Mesodermal cell (in vitro differentiated cells): ENCODE measurements at regions not wholly inside any gene's neighbourhood (a gene's known extent, or its start where the extent isn't known, plus 50 kb on each side); places are given as distances from the start of the nearest gene placed in this dataset.
"Not testable (repeated sequence)": the region's sequence is repeated elsewhere in the genome, so short reads cannot be mapped to it uniquely, and the experiment has no call there.

ENCODE experiments used
- H3K27ac ChIP-seq: 2 replicates; pipeline ENCODE4 v1.7.0; 2013; ENCODE audit warnings: mild to moderate bottlenecking, low read depth, low read length, moderate library complexity; ENCODE audit not compliant: severe bottlenecking
- H3K36me3 ChIP-seq: 2 replicates; pipeline ENCODE4 v1.7.1; 2013; ENCODE audit warnings: mild to moderate bottlenecking, low read length, moderate library complexity; ENCODE audit not compliant: control insufficient read depth, insufficient read depth
- H3K4me1 ChIP-seq: one replicate; pipeline ENCODE4 v1.7.1; 2013; ENCODE audit warnings: mild to moderate bottlenecking, low read length; ENCODE audit not compliant: insufficient read depth, control insufficient read depth, poor library complexity, severe bottlenecking
- H3K4me3 ChIP-seq: 2 replicates; pipeline ENCODE4 v1.7.0; 2013; ENCODE audit warnings: low read length, control low read depth, mild to moderate bottlenecking; ENCODE audit not compliant: insufficient read depth, poor library complexity, severe bottlenecking; ENCODE audit errors: extremely low read depth
- H3K9me3 ChIP-seq: 2 replicates; pipeline ENCODE4 v1.7.1; 2013; ENCODE audit warnings: mild to moderate bottlenecking, low read length, moderate library complexity; ENCODE audit not compliant: control insufficient read depth
- WGBS, 2 experiments: methylation state at CpG; one replicate each; pipeline ENCODE4 v1.1.5; 2013; ENCODE audit warnings: missing lambda C conversion rate in 2 of 2; ENCODE audit not compliant: insufficient coverage in 2 of 2; 5-methylcytosine and 5-hydroxymethylcytosine counted together

GRCh38 chr15:66994927-66995656 is 70.3 kb upstream of the SMAD3 start:
- H3K4me1 ChIP-seq = no peaks in the 10 kb centered on the region
- H3K9me3 ChIP-seq = no peaks in the 10 kb centered on the region
- H3K36me3 ChIP-seq = no peaks in the 10 kb centered on the region
- WGBS, 2 experiments = 90 to 93% methylated on average over 7 of the region's 7 CpGs
- H3K27ac ChIP-seq = no peak overlapping the region
- H3K4me3 ChIP-seq = no peak overlapping the region

GRCh38 chr15:66996094-66996493 is 69.3 kb upstream of the SMAD3 start:
- no CpG with 5 or more reads among the region's 2 CpGs for WGBS, 2 experiments
- H3K27ac ChIP-seq = no peak overlapping the region

GRCh38 chr15:66997212-66997611 is 68.2 kb upstream of the SMAD3 start:
- Histone ChIP-seq H3K27ac (no peak overlapping the region), H3K4me1 (no peaks in the 10 kb centered on the region), H3K9me3 (no peaks in the 10 kb centered on the region), H3K4me3 (no peak overlapping the region), H3K36me3 (no peaks in the 10 kb centered on the region)
- no CpG with 5 or more reads among the region's 3 CpGs for WGBS, 2 experiments

More at GRCh38 chr15:66996094-66996493, 69.3 kb upstream of the SMAD3 start:
- Histone ChIP-seq H3K9me3 (no peaks in the 10 kb centered on the region), H3K4me3 (no peak overlapping the region), H3K4me1 (no peaks in the 10 kb centered on the region), H3K36me3 (no peaks in the 10 kb centered on the region)

GRCh38 chr15:66998234-66998633 is 67.2 kb upstream of the SMAD3 start:
- H3K4me3 ChIP-seq, H3K36me3 ChIP-seq, H3K9me3 ChIP-seq, H3K27ac ChIP-seq, H3K4me1 ChIP-seq: not testable (repeated sequence)
- no CpG with 5 or more reads among the region's 1 CpG for WGBS, 2 experiments

GRCh38 chr15:66999046-66999968 is 66.1 kb upstream of the SMAD3 start:
- WGBS, 2 experiments = no CpG with 5 or more reads among the region's 1 CpG
- Histone ChIP-seq H3K27ac (no peak overlapping the region), H3K4me1 (peaks cover 4% of the 10 kb centered on the region), H3K9me3 (no peaks in the 10 kb centered on the region), H3K36me3 (no peaks in the 10 kb centered on the region), H3K4me3 (no peak overlapping the region)

- Histone ChIP-seq H3K4me1 (peaks cover 4% of the 10 kb centered on the region), H3K27ac (no peak overlapping the region), H3K36me3 (no peaks in the 10 kb centered on the region), H3K4me3 (no peak overlapping the region), H3K9me3 (no peaks in the 10 kb centered on the region)
- 91 to 97% methylated on average over 8 to 11 of the region's 14 CpGs for WGBS, 2 experiments
Measured at GRCh38 chr15:67000896-67001295, 64.5 kb upstream of the SMAD3 start.

- no peaks in the 10 kb centered on the region for H3K36me3 ChIP-seq
- H3K4me1 ChIP-seq = peaks cover 4% of the 10 kb centered on the region
- no peak overlapping the region for H3K4me3 ChIP-seq
- no peak overlapping the region for H3K27ac ChIP-seq
- H3K9me3 ChIP-seq = peaks cover 3% of the 10 kb centered on the region
Measured at GRCh38 chr15:67002368-67002767, 63.0 kb upstream of the SMAD3 start.

GRCh38 chr15:67003586-67003985 is 61.8 kb upstream of the SMAD3 start:
- Histone ChIP-seq H3K36me3 (no peaks in the 10 kb centered on the region), H3K4me1 (peaks cover 4% of the 10 kb centered on the region), H3K27ac (no peak overlapping the region), H3K9me3 (peaks cover 3% of the 10 kb centered on the region), H3K4me3 (no peak overlapping the region)
- WGBS, 2 experiments = 83 to 86% methylated on average over 5 to 7 of the region's 7 CpGs

- WGBS, 2 experiments = 79 to 100% methylated on average over 2 to 3 of the region's 3 CpGs
- peaks cover 4% of the 10 kb centered on the region for H3K4me1 ChIP-seq
- peaks cover 3% of the 10 kb centered on the region for H3K9me3 ChIP-seq
- H3K4me3 ChIP-seq = no peak overlapping the region
- H3K36me3 ChIP-seq = no peaks in the 10 kb centered on the region
- no peak overlapping the region for H3K27ac ChIP-seq
Measured at GRCh38 chr15:67004142-67004541, 61.3 kb upstream of the SMAD3 start.

- Histone ChIP-seq H3K36me3 (no peaks in the 10 kb centered on the region), H3K4me1 (peaks cover 4% of the 10 kb centered on the region), H3K4me3 (no peak overlapping the region), H3K9me3 (peaks cover 3% of the 10 kb centered on the region), H3K27ac (no peak overlapping the region)
- 92 to 95% methylated on average over 8 of the region's 10 CpGs for WGBS, 2 experiments
Measured at GRCh38 chr15:67005294-67005996, 60.0 kb upstream of the SMAD3 start.
